ENCODE measurements at regions not wholly inside any gene's neighbourhood (a gene's known extent, or its start where the extent isn't known, plus 50 kb on each side); places are given as distances from the start of the nearest gene placed in this dataset.
"Not testable (repeated sequence)": the region's sequence is repeated elsewhere in the genome, so short reads cannot be mapped to it uniquely, and the experiment has no call there.

- ChIA-PET POLR2A (no interaction called here), CTCF (no interaction called here)
- Histone ChIP-seq H3K4me2 (no peak overlapping the region), H3K27ac (no peak overlapping the region), H3K4me3 (no peak overlapping the region), H3K9me3 (no peaks in the 10 kb centered on the region), H3K4me1 (no peaks in the 10 kb centered on the region)
- WGBS (ENCODE audit: missing lambda C conversion rate): 31% methylated on average over 3 of the region's 3 CpGs
- FAIRE-seq: no peak
- TF ChIP-seq CBX8 (IDR thresholded peaks at IDR 0.05): no peak
- no peak for TF ChIP-seq EHF (CRISPR knock-in tag; IDR thresholded peaks at IDR 0.05)
- no peak for TF ChIP-seq NPAS2 (CRISPR knock-in tag; IDR thresholded peaks at IDR 0.05; ENCODE audit: borderline replicate concordance)
- no peak for TF ChIP-seq HEYL (CRISPR knock-in tag; IDR thresholded peaks at IDR 0.05)
- TF ChIP-seq FOSL2 (IDR thresholded peaks at IDR 0.05): no peak
- no peak for TF ChIP-seq FOSL2 (CRISPR knock-in tag; IDR thresholded peaks at IDR 0.05)
- no peak for TF ChIP-seq KDM1A (IDR thresholded peaks at IDR 0.05; ENCODE audit: low read depth)
- no peak for TF ChIP-seq POLR2A (IDR thresholded peaks at IDR 0.05; ENCODE audit: low read length)
- TF ChIP-seq, protein P1, sequence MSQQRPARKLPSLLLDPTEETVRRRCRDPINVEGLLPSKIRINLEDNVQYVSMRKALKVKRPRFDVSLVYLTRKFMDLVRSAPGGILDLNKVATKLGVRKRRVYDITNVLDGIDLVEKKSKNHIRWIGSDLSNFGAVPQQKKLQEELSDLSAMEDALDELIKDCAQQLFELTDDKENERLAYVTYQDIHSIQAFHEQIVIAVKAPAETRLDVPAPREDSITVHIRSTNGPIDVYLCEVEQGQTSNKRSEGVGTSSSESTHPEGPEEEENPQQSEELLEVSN (IDR thresholded peaks at IDR 0.05; ENCODE audit: borderline replicate concordance, low read depth): no peak
- no peak for TF ChIP-seq JUN (IDR thresholded peaks at IDR 0.05)
- TF ChIP-seq TP53 (CRISPR knock-in tag; IDR thresholded peaks at IDR 0.05): no peak
- TF ChIP-seq CEBPB (IDR thresholded peaks at IDR 0.05): no peak
- no peak for TF ChIP-seq RAD21 (conservative IDR thresholded peaks at IDR 0.05 in 1 of 2, IDR thresholded peaks at IDR 0.05 in 1 of 2)
- TF ChIP-seq JUNB (IDR thresholded peaks at IDR 0.05): no peak
- TF ChIP-seq, protein P2, sequence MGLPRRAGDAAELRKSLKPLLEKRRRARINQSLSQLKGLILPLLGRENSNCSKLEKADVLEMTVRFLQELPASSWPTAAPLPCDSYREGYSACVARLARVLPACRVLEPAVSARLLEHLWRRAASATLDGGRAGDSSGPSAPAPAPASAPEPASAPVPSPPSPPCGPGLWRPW (IDR thresholded peaks at IDR 0.05): no peak
- ATAC-seq: no peak
- no peak for DNase-seq (ENCODE audit: low read depth in 1 of 2, low spot score in 1 of 2)
These were observed 91.7 kb upstream of the SLCO6A1 start for GRCh38 chr5:102590467-102590866.

- POLR2A ChIA-PET: no interaction called here
- TF ChIP-seq HEYL (CRISPR knock-in tag; IDR thresholded peaks at IDR 0.05) (no peak), RFX5 (IDR thresholded peaks at IDR 0.05) (no peak), HDAC2 (IDR thresholded peaks at IDR 0.05) (no peak)
- TF ChIP-seq, protein P3, sequence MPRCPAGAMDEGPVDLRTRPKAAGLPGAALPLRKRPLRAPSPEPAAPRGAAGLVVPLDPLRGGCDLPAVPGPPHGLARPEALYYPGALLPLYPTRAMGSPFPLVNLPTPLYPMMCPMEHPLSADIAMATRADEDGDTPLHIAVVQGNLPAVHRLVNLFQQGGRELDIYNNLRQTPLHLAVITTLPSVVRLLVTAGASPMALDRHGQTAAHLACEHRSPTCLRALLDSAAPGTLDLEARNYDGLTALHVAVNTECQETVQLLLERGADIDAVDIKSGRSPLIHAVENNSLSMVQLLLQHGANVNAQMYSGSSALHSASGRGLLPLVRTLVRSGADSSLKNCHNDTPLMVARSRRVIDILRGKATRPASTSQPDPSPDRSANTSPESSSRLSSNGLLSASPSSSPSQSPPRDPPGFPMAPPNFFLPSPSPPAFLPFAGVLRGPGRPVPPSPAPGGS (IDR thresholded peaks at IDR 0.05): no peak
- TF ChIP-seq, protein P4, sequence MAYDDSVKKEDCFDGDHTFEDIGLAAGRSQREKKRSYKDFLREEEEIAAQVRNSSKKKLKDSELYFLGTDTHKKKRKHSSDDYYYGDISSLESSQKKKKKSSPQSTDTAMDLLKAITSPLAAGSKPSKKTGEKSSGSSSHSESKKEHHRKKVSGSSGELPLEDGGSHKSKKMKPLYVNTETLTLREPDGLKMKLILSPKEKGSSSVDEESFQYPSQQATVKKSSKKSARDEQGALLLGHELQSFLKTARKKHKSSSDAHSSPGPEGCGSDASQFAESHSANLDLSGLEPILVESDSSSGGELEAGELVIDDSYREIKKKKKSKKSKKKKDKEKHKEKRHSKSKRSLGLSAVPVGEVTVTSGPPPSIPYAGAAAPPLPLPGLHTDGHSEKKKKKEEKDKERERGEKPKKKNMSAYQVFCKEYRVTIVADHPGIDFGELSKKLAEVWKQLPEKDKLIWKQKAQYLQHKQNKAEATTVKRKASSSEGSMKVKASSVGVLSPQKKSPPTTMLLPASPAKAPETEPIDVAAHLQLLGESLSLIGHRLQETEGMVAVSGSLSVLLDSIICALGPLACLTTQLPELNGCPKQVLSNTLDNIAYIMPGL (CRISPR knock-in tag; IDR thresholded peaks at IDR 0.05; ENCODE audit: borderline replicate concordance): no peak
- DNase-seq (ENCODE audit: low read depth in 1 of 2, low spot score in 1 of 2): no peak
- Histone ChIP-seq H3K27ac (no peak overlapping the region), H3K4me1 (no peaks in the 10 kb centered on the region), H3K9me3 (no peaks in the 10 kb centered on the region), H3K4me3 (no peak overlapping the region), H3K4me2 (no peak overlapping the region)
- no peak for ATAC-seq
- WGBS (ENCODE audit: missing lambda C conversion rate): 3% methylated on average over 5 of the region's 5 CpGs
- CTCF ChIA-PET: no interaction called here
- no peak for FAIRE-seq
These were observed 92.8 kb upstream of the SLCO6A1 start for GRCh38 chr5:102591650-102592049.

DNA sequence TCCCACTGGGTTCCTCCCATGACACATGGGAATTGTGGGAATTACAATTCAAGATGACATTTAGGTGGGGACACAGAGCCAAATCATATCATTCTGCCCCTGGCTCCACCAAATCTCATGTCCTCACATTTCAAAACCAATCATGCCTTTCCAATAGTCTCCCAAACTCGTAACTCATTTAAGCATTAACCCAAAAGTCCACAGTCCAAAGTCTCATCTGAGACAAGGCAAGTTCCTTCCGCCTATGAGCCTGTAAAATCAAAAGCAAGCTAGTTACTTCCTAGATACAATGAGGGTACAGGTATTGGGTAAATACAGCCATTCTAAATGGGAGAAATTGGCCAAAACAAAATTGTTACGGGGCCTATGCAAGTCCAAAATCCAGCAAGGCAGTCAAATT lies 93.8 kb upstream of the SLCO6A1 start:
- H3K4me1 ChIP-seq, CTCF ChIA-PET, POLR2A ChIA-PET: not testable (repeated sequence)

DNA sequence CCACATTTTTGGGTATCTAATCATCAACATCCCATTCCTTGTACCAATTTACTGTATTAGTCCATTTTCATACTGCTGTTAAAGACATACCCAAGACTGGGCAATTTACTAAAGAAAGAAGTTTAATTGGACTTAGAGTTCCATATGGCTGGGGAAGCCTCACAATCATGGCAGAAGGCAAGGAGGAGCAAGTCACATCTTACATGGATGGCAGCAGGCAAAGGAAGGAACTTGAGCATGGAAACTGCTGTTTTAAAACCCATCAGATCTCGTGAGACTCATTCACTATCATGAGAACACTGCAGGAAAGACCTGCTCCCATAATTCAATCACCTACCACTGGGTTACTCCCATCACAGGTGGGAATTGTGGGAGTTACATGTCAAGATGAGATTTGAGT lies 95.4 kb upstream of the SLCO6A1 start:
- no peak overlapping the region for H3K4me3 ChIP-seq
- DNase-seq (ENCODE audit: low read depth in 1 of 2, low spot score in 1 of 2) (no peak), FAIRE-seq (no peak), ATAC-seq (no peak)
- no peaks in the 10 kb centered on the region for H3K4me1 ChIP-seq
- CTCF ChIA-PET: no interaction called here
- no peak overlapping the region for H3K27ac ChIP-seq
- no peak overlapping the region for H3K4me2 ChIP-seq
- H3K9me3 ChIP-seq: no peaks in the 10 kb centered on the region
- POLR2A ChIA-PET: no interaction called here
- 5% methylated on average over 1 of the region's 1 CpG for WGBS (ENCODE audit: missing lambda C conversion rate)
- TF ChIP-seq SREBF2 (IDR thresholded peaks at IDR 0.05) (no peak), HOXB13 (CRISPR knock-in tag; IDR thresholded peaks at IDR 0.05; ENCODE audit: low read depth) (no peak), POLR2A (IDR thresholded peaks at IDR 0.05; ENCODE audit: low read length) (no peak), CBX2 (IDR thresholded peaks at IDR 0.05; ENCODE audit: borderline replicate concordance, low read depth) (no peak), HOXB5 (CRISPR knock-in tag; IDR thresholded peaks at IDR 0.05) (no peak), ZNF302 (CRISPR knock-in tag; IDR thresholded peaks at IDR 0.05) (no peak), NR3C1 (IDR thresholded peaks at IDR 0.05) (no peak), RFX5 (IDR thresholded peaks at IDR 0.05) (no peak)
- TF ChIP-seq, protein P3 (IDR thresholded peaks at IDR 0.05): no peak

More for the DNA sequence above, 93.8 kb upstream of the SLCO6A1 start:
- not testable (repeated sequence) for H3K4me3 ChIP-seq; H3K9me3 ChIP-seq; ATAC-seq; FAIRE-seq; H3K4me2 ChIP-seq; DNase-seq (ENCODE audit: low read depth in 1 of 2, low spot score in 1 of 2); H3K27ac ChIP-seq
- 12% methylated on average over 3 of the region's 3 CpGs for WGBS (ENCODE audit: missing lambda C conversion rate)
